Endodermal cell (in vitro differentiated cells): ENCODE measurements at regions not wholly inside any gene's neighbourhood (a gene's known extent, or its start where the extent isn't known, plus 50 kb on each side); places are given as distances from the start of the nearest gene placed in this dataset.

Source experiments
- DNase-seq: peaks from one replicate; pipeline ENCODE4 v3.0.0-alpha.2; 2017
- H3K27ac ChIP-seq: 2 replicates; pipeline ENCODE4 v1.5.1; 2013; ENCODE audit warnings: mild to moderate bottlenecking, low read depth, low read length, moderate library complexity
- H3K27me3 ChIP-seq: 2 replicates; pipeline ENCODE4 v1.6.1; 2013; ENCODE audit warnings: mild to moderate bottlenecking, low read length, moderate library complexity; ENCODE audit not compliant: insufficient read depth, control insufficient read depth, poor library complexity, severe bottlenecking
- H3K36me3 ChIP-seq: 2 replicates; pipeline ENCODE4 v1.7.0; 2013; ENCODE audit warnings: mild to moderate bottlenecking, low read length, moderate library complexity; ENCODE audit not compliant: control insufficient read depth, insufficient read depth
- H3K4me1 ChIP-seq: one replicate; pipeline ENCODE4 v1.7.0; 2013; ENCODE audit warnings: low read length; ENCODE audit not compliant: control insufficient read depth, insufficient read depth
- H3K4me3 ChIP-seq: 2 replicates; pipeline ENCODE4 v1.5.1; 2013; ENCODE audit warnings: mild to moderate bottlenecking, low read length, moderate library complexity
- H3K9ac ChIP-seq: 2 replicates; pipeline ENCODE4 v1.6.1; 2013; ENCODE audit warnings: mild to moderate bottlenecking, low read length, moderate library complexity; ENCODE audit not compliant: poor library complexity, severe bottlenecking; ENCODE audit errors: extremely low read depth
- H3K9me3 ChIP-seq: 2 replicates; pipeline ENCODE4 v1.6.1; 2013; ENCODE audit warnings: mild to moderate bottlenecking, low read length, moderate library complexity; ENCODE audit not compliant: control insufficient read depth
- H3K27ac Mint-ChIP-seq: 2 replicates; pipeline ENCODE4 v1.8.0; 2020; ENCODE audit warnings: mixed read lengths
- H3K27me3 Mint-ChIP-seq: 2 replicates; pipeline ENCODE4 v1.8.0; 2021; ENCODE audit warnings: mild to moderate bottlenecking, mixed read lengths; ENCODE audit not compliant: insufficient read depth
- H3K36me3 Mint-ChIP-seq: 2 replicates; pipeline ENCODE4 v1.8.0; 2020; ENCODE audit warnings: low read depth, mixed read lengths
- H3K4me1 Mint-ChIP-seq: 2 replicates; pipeline ENCODE4 v1.8.0; 2020; ENCODE audit warnings: mixed read lengths
- H3K4me3 Mint-ChIP-seq: 2 replicates; pipeline ENCODE4 v1.8.0; 2020; ENCODE audit warnings: mild to moderate bottlenecking, moderate library complexity, mixed read lengths
- H3K9me3 Mint-ChIP-seq: 2 replicates; pipeline ENCODE4 v1.8.0; 2020; ENCODE audit warnings: mild to moderate bottlenecking, mixed read lengths
- CTCF ChIP-seq: fragments of 200-600 bp; sonication (generic); conservative IDR thresholded peaks from 2 replicates; pipeline ENCODE4 v1.5.0; 2021; ENCODE audit warnings: antibody characterized with exemption, mild to moderate bottlenecking
- WGBS, 2 experiments: methylation state at CpG; one replicate each; pipeline versions ENCODE4 v1.1.5 to v1.1.7; 2013; ENCODE audit warnings: missing lambda C conversion rate in 2 of 2, mixed read lengths in 1 of 2; ENCODE audit not compliant: insufficient coverage in 1 of 2, insufficient read length in 1 of 2; 5-methylcytosine and 5-hydroxymethylcytosine counted together

- no peak overlapping the region for H3K9ac ChIP-seq
- Mint-ChIP-seq H3K4me3 (no peak overlapping the region), H3K9me3 (no peaks in the 10 kb centered on the region), H3K4me1 (peaks cover 4% of the 10 kb centered on the region), H3K27ac (no peak overlapping the region), H3K27me3 (no peaks in the 10 kb centered on the region), H3K36me3 (no peaks in the 10 kb centered on the region)
- no peaks in the 10 kb centered on the region for H3K36me3 ChIP-seq
- no peaks in the 10 kb centered on the region for H3K9me3 ChIP-seq
- no peaks in the 10 kb centered on the region for H3K27me3 ChIP-seq
- H3K4me3 ChIP-seq = no peak overlapping the region
- no peaks in the 10 kb centered on the region for H3K4me1 ChIP-seq
- no peak overlapping the region for H3K27ac ChIP-seq
- TF ChIP-seq CTCF = no peak
- no peak for DNase-seq
Observed at GRCh38 chr10:55062349-55062748, 261.3 kb upstream of the PCDH15 start.

GRCh38 chr10:55058800-55059199 is 257.8 kb upstream of the PCDH15 start:
- Mint-ChIP-seq H3K9me3 (no peaks in the 10 kb centered on the region), H3K4me3 (no peak overlapping the region), H3K27me3 (no peaks in the 10 kb centered on the region), H3K36me3 (no peaks in the 10 kb centered on the region), H3K4me1 (no peaks in the 10 kb centered on the region), H3K27ac (no peak overlapping the region)
- 91 to 100% methylated on average over 1 to 5 of the region's 5 CpGs for WGBS, 2 experiments
- Histone ChIP-seq H3K27ac (no peak overlapping the region), H3K4me3 (no peak overlapping the region), H3K9me3 (no peaks in the 10 kb centered on the region), H3K36me3 (no peaks in the 10 kb centered on the region), H3K27me3 (no peaks in the 10 kb centered on the region), H3K9ac (no peak overlapping the region), H3K4me1 (no peaks in the 10 kb centered on the region)
- TF ChIP-seq CTCF = no peak
- no peak for DNase-seq

GRCh38 chr10:55051515-55051914 is 250.5 kb upstream of the PCDH15 start:
- Mint-ChIP-seq H3K4me1 (no peaks in the 10 kb centered on the region), H3K27me3 (no peaks in the 10 kb centered on the region), H3K9me3 (no peaks in the 10 kb centered on the region), H3K36me3 (no peaks in the 10 kb centered on the region), H3K27ac (no peak overlapping the region), H3K4me3 (no peak overlapping the region)
- Histone ChIP-seq H3K9me3 (no peaks in the 10 kb centered on the region), H3K4me1 (no peaks in the 10 kb centered on the region), H3K27me3 (no peaks in the 10 kb centered on the region), H3K9ac (no peak overlapping the region), H3K4me3 (no peak overlapping the region), H3K36me3 (no peaks in the 10 kb centered on the region), H3K27ac (no peak overlapping the region)
- no peak for TF ChIP-seq CTCF
- DNase-seq = no peak
- WGBS, 2 experiments = 96% methylated on average over 2 of the region's 2 CpGs; no CpG with 5 or more reads in 1 of the 2 experiments
